ENCODE measurements at regions not wholly inside any gene's neighbourhood (a gene's known extent, or its start where the extent isn't known, plus 50 kb on each side); places are given as distances from the start of the nearest gene placed in this dataset.

DNA sequence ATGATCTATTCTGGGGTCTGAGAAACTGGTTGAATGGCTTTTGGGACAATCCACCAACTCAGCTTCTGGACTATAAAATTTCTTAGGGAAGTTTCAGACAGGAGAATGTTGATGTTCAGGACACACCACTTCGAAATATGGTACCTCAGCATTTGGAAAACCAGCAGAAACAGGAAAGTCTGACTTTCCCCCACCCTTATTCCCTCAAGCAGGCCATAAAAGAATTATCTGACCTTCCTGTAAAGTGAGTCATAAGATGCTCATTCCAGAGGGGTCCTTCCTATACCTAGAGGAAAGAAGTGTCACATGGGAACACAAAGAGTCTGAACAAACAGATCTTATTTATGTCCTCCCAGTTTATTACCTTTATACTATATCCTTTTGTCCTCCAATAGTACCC lies 415.0 kb downstream of the CPS1 start:
- no peak for TF ChIP-seq GATA3 (IDR thresholded peaks at IDR 0.05; ENCODE audit: low read depth, low read length)
- no peak for TF ChIP-seq GATA2 (IDR thresholded peaks at IDR 0.05; ENCODE audit: low read depth, low read length)
